ENCODE measurements at regions not wholly inside any gene's neighbourhood (a gene's known extent, or its start where the extent isn't known, plus 50 kb on each side); places are given as distances from the start of the nearest gene placed in this dataset.

DNA sequence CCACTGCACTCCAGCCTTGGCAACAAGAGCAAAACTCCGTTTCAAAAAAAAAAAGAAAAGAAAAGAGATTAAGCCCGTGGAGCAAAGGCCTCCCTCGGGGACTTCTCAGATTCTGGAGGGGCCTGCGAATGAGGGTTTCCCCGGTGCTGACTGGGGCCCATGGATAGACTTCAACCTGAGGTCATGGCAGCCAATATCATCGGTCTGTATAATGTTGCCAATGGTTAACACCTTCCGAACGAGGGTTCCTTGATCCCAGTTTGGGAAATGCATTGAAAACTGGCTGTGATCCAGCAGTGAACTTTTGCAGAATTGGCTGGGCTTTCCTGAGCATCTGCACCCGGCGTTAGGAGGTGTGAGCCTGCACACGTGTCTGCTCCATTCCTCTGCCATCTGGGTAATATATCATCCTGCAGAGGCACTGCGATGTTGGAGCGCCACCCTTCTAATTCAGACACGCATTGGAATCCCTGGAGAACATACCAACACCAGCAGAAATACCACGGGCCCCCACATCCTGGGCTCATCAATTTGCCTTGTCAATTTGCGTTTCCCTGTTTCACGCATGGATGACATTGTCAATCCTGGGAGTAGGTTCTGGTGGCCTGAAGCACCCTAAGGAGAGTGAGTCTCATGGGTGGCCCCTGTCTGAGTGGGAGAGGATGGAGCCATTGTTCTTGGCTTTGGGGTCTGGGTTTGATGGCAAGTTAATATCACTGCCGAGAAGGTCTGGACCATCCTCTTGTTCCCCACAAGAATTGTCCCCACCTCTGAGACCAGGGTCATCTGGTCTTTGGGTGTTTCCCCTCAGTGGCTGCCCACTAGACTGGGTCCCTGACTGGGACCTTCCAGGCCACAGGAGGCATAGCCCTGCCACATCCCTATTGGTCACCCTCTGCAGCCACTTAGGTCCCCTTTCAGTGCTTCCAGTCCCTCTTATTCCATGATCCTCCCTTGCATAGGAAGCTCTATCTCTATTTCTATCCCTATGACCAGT lies 441.0 kb downstream of the PTPRU start:
- DNase-seq (ENCODE audit: low read depth) = no peak

DNA sequence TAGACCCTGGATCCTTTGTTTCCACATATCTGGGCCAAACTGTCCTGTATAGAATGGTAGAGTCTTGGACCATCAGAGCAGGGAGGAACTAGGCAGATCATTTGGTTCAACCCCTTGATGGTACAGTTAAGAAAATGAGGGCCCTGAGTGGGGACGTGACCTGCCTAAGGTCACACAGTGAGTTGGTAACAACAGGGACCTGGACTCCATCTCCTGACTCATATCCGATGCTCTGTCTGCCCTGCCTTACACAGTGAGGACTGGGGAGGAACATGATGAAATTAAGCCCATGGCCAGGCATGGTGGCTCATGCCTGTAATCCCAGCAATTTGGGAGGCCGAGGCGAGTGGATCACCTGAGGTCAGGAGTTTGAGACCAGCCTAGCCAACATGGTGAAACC lies 440.2 kb downstream of the PTPRU start:
- DNase-seq (ENCODE audit: low read depth) = no peak

DNA sequence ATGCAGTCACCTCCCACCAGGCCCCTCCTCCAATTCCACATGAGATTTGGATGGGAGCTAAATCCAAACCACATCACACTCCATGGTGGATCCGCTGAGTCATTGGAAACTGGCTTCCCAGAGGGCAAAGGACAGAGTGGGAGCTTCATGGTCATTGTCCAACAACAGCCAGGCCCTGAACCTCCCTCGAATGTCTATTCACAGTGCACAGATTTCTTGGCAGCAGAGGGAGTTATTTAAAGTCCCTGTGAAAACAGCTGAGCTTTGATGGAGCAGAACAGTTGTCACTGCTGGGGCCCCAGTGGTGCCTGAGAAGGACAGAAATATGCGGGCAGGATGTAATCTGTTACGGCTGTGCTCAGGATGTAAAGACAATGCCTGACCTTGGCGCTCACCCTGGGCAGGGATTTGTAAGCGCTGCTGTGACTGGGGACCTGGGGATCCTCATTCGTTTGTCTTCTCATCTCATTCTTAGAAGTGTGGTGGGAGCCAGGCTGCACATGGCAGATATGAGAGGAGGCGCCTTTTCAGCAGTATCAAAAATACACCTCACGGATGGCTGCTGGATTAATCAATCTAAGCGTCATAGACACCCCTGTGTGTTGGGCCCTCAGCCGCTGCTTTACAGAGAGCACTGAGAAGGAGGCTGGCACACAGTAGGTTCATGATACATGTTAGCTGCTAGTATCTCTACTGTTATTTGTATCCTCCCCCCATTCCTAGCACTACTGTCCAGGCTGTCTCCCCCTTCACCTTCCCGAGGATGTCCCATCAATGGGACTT lies 439.4 kb downstream of the PTPRU start:
- peak; percentile 86 for DNase-seq (ENCODE audit: low read depth)

DNA sequence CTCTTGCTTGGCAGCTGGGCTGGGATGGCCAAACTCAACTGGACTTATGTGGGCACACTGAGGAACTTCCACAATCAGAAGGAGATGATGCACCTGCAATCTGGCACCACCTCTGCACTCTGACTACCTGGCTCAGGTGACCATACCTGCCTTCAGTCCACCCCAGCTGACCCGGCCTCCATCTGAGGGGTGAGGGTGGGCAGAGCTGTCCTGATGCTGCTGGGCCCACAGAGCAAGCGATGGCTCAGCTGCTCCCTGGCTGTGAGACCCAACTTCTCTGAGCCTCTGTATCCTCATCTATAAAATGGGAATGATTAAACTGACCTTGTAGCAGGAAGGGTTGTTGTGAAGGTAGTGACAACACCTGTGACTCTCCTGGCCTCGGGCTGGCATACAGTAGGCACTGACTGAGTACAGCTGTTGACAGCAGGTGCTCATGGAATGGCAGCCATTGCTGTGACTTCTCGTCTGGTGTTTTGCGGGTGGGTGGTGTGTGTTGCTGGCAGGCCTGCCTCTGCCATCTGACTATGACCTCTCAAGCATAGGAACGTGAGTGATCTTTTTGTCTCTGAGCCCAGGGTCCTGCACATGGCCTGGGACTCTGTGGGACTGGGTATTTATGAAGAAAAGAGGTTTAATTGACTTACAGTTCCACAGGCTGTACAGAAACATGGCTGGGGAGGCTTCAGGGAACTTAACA lies 438.5 kb downstream of the PTPRU start:
- DNase-seq (ENCODE audit: low read depth) = no peak

DNA sequence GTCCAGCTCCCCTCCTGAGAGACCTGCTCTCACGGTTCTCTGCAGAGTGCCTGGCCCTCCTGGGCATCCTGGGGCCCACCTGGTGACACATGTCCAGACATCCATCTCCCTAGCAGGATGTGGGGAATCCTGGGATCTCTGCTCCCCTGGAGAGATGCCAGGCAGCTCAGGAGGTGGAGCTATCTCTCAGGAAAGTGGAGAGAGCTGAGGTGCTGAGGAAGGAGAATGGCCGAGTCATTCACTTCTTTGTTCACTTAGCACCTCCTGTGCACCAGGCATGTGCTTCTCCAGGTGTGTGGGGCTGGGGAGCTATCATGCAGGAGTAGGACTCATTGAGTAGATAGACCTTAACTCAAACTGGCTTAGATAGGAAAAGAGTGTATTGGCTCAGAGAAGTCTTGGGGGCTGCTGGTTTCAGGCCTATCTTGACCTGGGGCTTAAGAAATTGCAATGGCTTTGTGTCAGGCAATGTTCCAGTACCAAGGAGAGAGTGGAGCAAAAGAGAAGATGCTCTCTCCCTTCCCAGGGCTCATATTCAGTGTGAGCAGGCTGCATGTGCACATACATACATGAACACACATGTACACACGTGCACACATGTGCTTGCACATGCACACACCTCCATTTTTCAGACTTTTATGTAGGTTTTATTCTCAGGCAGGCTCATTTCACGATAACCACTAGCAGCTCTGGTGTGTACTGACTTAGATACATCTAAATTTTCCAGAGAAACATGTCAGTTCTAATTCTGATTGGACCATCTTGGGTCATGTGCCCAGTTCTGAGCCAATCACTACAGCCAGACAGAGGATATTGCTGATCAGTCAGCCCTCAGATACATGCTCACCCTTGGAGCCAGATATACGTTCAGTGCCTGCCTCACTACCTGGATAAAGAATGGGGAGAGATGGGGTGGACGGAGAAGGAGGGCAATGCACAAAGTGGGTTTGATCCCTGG lies 437.6 kb downstream of the PTPRU start:
- peak; percentile 16 for DNase-seq (ENCODE audit: low read depth)

DNA sequence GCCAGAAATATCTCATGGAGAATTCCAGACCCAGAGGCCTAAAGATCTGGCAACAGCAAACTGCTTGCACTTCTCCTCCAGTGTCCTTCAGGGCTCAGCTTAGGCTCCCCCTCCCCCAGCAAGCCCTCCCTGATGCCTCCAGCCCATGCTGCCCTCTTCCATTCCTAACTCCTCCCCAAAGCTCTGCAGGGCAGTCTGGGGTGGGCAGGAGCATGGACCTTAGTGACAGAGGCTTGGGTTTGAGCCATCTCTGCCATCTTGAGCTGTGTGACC lies 436.8 kb downstream of the PTPRU start:
- no peak for DNase-seq (ENCODE audit: low read depth)

DNA sequence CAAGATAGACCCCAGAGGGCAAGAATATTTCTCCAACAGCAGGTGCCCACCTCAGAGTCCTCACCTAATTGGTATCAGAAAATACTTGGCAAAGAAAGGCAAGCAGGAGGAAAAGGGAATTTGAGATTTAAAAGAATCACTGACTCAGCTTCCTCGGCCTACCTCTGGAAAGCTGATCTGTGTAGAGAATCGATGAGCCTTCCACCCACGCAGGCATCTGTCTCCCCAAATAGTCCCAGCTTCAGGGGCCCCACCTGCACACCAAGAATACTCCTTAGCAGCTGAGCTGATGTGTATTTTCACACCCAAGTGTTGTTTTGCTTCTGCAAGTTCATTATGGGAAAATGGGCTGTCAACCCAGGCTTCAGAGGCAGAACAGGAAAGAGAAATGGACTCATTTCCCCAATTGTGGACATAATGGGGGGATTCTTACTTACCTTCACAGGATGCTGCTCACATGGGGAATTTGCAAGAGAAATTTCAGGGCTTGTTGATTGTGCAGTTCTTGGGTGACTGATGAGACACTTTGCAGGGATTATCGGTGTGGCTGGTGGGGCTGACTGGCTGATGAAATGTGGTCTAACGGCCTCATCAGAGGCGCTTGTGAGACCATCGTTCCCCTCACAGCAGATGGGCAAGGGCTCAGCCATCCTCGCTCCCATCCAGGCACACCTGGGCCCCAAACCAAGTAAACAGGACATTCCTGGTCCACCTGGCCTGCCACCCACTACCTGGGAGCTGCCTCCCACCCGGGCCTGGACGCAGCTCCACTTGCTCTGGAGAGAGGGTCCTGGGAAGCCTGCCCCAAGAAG lies 436.3 kb downstream of the PTPRU start:
- DNase-seq (ENCODE audit: low read depth) = no peak

DNA sequence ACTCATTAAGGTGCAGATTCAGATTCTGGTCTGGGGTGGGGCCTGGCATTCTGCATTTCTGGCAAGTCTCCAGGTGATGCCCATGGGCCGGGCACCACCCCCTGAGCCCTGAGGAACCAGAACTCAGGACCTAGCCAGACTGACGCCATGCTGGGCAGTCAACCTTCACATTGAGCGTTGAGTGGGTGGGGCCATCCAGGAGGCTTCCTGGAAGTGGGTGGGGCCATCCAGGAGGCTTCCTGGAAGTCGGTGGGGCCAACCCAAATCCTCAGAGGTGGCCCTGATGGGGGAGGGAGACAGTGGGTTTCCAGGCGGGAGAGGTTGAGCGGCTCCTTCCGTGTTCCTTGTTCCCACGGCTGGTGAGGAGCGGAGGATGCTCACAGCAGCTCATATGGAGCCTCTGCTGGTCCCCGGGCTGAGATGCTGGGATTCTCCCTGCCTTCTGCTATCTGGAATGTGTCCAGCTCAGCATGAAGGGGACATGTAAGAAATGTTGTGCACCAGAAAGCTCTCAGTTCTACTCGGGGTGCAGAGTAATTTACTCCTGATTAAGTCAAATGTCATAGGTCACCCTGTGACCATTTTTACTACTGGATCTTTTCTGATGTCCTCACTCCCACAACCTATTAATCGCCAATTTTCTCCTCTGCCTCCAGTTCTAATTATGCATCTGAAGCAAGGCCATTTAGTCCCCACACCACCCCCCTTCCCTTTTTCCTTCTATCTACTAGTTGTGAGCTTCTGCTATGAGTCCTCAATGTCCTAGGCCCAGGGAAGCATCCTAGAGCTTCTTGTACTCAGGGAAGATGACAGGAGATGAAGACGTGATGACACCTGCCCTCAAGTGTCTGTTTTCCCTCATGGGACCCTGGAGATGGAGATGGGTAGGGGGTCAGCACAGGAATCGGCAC lies 435.4 kb downstream of the PTPRU start:
- no peak for DNase-seq (ENCODE audit: low read depth)

DNA sequence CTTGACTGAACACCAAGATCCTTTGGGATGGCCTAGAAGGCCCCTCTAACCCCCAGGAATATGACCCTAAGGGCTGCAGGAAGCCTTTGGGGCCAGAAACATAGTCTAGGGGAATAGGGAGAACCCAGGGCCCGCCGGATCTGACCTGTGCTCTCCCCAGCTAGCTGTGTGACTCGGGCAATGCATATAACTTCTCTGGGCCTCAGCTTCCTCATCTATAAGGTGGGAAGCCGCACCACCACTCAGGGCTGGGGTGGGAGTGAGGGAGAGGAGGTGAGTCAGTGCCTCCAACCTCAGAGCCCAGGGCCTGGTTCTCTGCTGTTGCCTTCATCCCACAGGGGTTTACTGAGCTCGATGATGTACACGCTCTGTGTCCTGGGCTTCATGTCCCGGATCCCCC lies 434.4 kb downstream of the PTPRU start:
- no peak for DNase-seq (ENCODE audit: low read depth)

DNA sequence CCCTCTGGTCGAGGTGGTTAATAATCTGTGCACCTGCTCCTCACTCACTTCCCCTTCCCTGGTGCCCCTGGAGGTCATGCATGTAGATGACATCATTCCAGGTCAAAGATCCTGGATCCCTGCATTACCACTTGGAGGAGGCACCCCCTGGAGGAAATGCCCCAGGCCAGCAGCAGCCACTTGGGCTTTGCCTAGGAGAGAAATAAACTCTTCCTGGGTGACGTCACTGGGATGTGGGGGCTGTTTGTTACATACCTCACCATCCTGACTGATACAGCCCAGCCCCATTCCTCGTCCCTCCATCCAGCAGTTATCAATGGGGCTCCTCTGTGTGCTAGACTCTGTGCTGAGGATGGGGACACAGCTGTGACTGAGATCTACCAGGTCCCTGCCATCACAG lies 433.6 kb downstream of the PTPRU start:
- no peak for DNase-seq (ENCODE audit: low read depth)

DNA sequence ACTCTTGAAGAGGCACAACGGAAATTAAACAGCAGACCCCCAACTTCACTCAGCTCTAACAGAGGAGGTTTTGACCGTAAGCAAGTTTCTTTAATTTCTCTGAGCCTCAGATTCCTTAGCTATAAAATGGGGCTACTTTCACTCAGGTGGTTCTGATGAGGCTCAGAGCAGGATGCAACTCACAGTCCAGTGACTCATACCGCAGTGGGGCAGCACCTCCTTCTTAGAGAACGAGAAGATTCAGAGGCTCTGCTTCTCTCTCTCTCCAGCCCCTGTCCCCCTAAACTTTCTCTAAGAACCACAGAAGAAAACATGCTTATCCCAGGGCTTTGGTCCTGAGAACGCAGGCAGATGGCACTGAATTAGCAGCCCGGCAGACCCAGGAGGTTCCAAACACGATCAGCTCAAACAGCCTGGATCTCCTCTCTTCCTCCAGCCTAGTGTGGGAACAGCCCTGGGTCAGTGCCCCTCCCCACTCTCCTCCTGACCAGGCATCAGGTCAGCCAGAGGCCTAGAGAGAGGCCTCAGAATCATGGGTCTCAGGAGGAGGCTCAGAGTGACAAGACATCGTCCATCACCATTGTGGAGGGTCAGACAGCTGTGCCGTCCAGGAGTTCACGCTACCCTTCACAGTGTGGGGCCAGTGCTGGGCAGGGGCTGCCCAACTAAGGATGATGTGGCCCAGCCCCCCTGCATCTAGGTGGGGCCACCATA lies 433.0 kb downstream of the PTPRU start:
- DNase-seq (ENCODE audit: low read depth) = no peak

DNA sequence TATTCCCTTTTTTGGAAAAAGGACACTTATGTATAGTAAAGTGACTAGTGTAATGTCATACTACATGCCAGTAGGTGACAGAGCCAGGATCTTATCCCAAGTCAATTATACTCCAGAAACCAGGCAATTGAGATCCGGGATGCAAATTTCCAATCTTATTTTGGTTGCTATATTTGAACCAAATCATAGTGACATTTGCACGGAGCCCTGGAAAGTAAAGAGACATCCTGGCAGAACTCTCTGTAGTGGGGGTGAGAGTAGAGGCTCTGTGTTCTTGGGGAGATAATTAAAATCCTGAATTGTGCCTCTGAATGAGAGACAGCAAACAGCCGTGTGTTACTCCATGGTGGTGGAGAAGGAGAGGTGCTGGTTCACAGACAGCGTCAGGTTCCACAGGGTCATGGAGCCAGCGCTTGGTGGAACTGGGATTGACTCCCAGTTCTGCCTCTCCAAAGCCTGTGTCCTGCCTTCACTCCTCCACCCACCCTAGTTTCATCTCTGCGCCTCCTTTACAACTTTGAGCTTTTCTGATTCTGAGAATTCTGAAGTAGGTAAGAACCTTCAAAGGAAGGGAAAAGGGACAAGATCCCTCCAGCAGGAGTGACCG lies 432.3 kb downstream of the PTPRU start:
- no peak for DNase-seq (ENCODE audit: low read depth)

DNA sequence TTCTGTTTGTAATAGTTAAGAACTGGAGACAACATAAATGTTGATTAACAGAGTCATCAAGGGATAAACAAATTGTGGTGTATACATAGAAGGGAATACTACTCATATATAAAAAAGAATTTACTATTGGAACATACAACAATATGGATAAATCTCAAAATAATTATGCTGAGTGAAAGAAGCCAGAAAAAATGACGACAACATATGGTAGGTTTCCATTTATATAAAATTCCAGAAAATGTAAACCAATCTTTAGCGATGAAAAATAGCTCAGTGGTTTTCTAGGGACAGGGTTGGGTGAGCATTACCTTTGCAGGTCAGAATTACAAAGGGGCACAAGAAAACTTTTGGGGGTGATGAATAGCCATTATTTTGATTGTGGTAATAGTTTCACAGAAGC lies 431.6 kb downstream of the PTPRU start:
- DNase-seq (ENCODE audit: low read depth) = no peak

DNA sequence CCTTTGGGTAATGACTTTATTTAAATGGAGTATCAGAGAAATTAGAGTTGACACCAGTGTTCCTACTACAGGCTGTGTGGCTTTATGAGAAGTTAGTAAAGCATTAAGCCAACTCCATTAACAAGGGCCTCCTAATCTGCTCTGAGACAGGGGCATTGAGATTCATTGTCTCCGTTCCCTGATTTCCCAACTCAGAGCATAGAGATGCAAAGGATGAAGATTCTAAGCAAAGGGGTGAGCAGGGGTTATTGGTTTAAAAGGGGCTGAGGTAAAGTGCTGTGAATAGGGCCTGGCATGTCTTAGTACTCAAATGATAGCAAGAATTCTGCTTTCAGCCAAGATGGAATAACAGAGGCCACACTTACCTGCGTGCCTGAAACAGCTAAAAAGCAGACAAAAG lies 428.4 kb downstream of the PTPRU start:
- no peak for DNase-seq (ENCODE audit: low read depth)

DNA sequence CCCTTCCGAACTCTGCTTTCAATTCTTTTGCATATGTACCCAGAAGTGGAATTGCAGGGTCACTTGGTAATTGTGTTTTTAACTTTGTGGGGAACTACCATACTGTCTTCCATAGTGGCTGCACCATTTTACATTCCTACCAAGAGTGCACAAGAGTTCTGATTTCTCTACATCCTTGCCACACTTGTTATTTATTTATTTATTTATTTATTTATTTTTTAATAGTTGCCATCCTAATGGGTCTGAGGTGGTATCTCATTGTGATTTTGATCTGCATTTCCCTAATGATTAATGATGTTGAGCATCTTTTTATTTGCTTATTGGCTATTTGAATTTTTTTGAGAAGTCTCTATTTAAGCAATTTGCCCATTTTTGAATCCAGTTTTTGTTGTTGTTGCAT lies 422.4 kb downstream of the PTPRU start:
- no peak for DNase-seq (ENCODE audit: low read depth)

DNA sequence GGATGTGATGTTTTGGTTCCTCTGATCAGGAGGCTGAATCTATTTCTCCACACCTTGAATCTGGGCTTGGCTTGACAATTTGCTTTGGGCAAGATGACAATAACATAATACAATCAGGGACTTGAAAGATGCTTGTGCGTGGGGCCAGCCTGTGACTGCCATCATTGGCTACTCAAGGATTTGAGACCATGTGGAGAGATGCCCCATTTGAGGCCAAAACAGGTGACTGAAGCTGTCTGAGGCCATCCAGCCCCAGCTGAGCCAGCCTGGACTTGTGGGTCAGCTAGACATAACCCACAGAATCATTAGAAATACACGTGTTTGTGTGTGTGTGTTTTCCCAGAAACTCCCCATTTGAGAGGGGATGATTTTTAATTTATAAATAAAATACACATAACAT lies 421.5 kb downstream of the PTPRU start:
- DNase-seq (ENCODE audit: low read depth) = no peak

DNA sequence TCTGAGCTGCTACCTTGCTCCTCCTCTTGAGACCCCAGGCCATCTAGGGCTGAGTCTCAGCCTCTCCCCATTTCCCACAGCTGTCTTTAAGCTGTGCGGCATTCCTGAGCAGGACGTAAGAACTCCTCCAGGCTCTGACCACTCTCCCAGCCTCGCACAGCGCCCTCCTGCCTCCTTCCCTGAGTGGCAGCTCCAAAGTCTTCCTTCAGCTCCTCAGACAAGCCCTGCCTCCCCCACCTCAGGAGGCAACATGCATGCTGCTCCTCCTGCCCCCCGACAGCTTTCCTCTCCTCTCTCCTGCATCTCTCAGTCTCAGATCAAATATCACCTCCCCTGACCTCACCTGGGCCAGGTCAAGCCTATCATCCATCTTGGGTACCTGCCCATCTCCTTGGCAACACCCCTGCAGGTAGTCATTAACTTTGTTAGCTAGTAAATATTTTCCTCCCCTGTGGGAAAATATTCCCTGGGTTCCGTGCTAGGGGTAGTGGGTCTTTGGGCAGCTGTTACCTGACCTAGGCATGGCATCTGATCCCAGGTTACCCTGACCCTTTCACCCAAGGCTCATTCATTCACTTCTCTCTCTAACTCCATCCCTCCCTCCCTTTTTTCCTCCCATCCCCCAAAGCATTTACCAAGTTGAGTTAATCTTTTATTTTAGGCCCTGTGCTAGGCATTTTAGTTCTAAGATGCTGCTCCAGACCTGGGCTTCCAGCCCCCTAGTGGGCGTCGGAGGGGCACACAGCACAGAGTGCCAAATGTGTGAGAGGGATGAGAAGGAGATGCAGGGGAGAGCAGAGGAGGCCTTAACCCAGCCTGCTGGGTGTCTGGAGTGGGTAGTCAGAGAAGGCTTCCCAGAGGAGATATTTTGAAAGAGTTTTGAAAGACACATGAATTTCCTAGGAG lies 419.9 kb downstream of the PTPRU start:
- peak; percentile 19 for DNase-seq (ENCODE audit: low read depth)

Data from LHCN-M2 (cell line).